ENCODE measurements at regions not wholly inside any gene's neighbourhood (a gene's known extent, or its start where the extent isn't known, plus 50 kb on each side); places are given as distances from the start of the nearest gene placed in this dataset.
A peak's percentile ranks its signal among the peaks of the same experiment; 100 is the strongest.
"Not testable (repeated sequence)": the region's sequence is repeated elsewhere in the genome, so short reads cannot be mapped to it uniquely, and the experiment has no call there.

DNA sequence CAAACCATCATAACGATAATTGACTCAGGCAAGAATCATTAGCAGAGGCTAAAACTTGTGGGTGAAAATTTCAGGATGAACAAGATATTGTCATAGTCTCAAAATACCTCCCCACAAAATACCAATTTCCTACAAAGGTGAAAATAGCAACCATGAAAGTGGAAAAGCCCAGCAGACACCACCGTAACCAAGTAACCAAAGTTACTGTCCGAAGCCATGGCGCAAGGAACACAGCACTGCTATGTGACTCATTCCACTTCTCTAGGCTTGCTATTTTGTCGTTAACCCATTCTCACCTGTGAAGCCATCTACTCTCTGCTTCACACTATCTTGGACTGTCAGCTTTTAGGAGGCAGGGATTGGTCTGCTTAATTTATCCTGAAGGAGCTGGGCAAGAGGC, 113.8 kb upstream of the CACUL1 start:
- no peak for DNase-seq (ENCODE audit: low read depth in 4 of 4, low spot score in 3 of 4)

- peak; percentile 33 to 70 (median 42) for DNase-seq (ENCODE audit: low read depth in 4 of 4, low spot score in 3 of 4)
Observed at GRCh38 chr10:118870467-118871243, 115.9 kb upstream of the CACUL1 start.

DNA sequence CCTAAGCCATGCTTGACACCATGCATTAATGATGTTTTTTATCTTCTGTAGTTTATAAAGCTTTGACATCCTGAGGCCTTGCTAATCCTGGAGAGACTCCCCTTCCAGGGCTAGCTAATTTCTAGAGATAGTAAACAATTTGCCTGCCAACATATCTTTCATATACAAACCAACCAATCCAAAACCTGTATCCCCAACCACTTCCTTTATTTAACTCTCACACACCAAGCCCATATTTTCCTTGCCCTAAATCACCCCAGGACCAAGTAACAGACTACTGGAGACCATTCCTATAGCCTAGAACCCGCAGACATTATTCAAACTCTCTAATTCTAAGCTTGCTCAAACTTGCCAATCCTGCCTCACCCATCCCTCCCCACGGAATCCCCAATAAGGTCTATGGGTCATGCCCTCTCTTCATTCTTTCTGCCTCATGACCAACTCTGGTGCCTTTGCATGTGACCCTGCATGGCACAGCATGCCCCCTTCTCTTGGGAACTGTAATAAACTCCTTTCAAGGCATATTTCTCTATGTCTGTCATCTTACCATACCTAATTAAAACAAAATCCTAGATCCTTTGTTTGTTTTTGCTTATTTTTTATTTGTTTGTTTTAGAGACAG, 116.6 kb upstream of the CACUL1 start:
- no peak for DNase-seq (ENCODE audit: low read depth in 4 of 4, low spot score in 3 of 4)

DNA sequence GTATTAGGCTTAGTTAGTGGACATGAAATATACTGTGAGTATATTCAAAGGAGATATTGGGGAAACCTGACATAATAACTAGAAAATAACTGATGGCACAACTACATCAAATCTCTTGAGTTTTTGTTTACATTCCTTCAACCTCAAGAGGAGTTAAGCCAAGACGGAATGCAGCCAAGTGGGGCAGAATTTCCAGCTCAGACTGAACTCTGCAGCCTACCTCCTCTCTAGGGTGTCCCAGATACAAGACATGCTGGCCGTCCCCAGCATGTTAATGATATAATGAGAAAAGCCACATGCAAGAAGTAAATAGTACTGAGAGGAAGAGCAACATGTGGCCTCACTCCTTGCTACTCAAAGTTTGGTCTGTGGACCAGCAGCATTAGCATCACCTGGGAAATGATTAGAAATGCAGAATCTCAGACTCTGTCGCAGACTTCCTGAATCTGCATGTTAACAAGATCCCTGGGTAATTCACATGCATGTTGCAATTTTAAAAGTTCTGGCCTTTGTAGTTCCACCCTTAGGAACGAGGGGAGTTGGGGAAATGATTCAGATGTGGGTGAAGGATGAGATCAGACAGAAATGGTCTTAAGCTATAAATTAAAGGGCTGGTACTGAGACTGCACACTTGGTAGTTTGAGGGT, 118.4 kb upstream of the CACUL1 start:
- DNase-seq (ENCODE audit: low read depth in 4 of 4, low spot score in 3 of 4): no peak

GRCh38 chr10:118873738-118874105, 119.0 kb upstream of the CACUL1 start:
- DNase-seq (ENCODE audit: low read depth in 4 of 4, low spot score in 3 of 4): no peak

DNA sequence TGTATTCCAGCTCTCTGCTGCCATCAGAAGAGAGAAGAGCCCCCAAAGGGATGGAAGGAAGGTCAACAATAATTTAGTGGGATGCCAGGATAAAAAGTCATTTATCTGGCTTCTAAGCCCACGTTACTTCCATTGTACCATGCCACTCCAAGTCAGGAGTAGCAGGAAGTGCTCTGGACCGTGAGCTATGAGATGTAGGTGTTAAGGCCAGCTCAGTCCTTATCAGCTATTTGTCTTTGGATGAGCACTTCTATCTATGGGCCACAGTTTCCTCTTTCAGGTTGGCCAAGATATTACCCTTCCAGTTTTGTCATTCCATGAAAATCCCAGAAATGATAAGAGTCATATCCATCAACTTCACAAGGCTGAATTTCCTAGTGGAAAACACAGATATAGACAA, 119.4 kb upstream of the CACUL1 start:
- DNase-seq (ENCODE audit: low read depth in 4 of 4, low spot score in 3 of 4): no peak

GRCh38 chr10:118875087-118875486, 120.3 kb upstream of the CACUL1 start:
- DNase-seq (ENCODE audit: low read depth in 4 of 4, low spot score in 3 of 4): no peak

DNA sequence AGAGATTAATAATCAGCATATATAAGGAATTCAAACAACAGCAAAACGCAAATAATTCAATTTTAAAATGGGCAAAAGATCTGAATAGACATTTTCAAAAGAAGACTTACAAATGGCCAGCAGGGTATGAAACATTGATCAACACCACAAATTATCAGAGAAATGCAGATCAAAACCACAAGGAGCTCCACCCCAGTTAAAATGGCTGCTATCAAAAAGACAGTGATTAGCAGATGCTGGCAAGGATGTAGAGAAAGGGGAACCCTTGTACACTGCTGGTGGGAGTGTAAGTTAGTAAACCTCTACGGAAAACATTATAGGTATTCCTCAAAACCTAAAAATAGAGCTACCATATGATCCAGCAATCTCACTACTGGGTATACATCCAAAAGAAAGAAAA, 128.0 kb upstream of the CACUL1 start:
- no peak for DNase-seq (ENCODE audit: low read depth in 4 of 4, low spot score in 3 of 4)

DNA sequence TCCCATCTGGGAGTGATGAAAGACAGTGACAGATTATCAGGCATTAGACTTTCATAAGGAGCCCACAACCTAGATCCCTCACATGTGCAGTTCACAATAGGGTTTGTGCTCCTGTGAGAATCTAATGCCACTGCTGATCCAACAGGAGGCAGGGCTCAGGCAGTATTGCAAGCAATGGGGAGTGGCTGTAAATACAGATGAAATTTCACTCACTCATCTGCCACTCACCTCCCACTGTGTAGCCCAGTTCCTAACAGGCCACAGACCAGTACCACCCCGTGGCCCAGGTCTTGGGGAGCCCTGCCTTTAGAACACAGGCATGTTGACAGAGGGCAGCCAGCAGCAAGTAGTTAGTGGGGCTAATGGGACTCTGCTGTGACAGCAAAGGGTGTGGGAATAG, 137.3 kb upstream of the NANOS1 start:
- DNase-seq (ENCODE audit: low read depth in 4 of 4, low spot score in 3 of 4): no peak

DNA sequence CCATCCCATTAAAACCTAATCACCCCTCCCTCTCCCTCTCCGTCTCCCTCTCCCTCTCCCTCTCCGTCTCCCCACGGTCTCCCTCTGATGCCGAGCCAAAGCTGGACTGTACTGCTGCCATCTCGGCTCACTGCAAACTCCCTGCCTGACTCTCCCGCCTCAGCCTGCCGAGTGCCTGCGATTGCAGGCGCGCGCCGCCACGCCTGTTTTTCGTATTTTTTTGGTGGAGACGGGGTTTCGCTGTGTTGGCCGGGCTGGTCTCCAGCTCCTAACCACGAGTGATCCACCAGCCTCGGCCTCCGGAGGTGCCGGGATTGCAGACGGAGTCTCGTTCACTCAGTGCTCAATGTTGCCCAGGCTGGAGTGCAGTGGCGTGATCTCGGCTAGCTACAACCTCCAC, 134.6 kb upstream of the NANOS1 start:
- not testable (repeated sequence) for DNase-seq (ENCODE audit: low read depth in 4 of 4, low spot score in 3 of 4)

- no peak for DNase-seq (ENCODE audit: low read depth in 4 of 4, low spot score in 3 of 4)
Observed at GRCh38 chr10:118900617-118901016, 128.9 kb upstream of the NANOS1 start.

- DNase-seq (ENCODE audit: low read depth in 4 of 4, low spot score in 3 of 4): no peak
Observed at GRCh38 chr10:118901380-118901779, 128.1 kb upstream of the NANOS1 start.

- DNase-seq (ENCODE audit: low read depth in 4 of 4, low spot score in 3 of 4): no peak
Observed at GRCh38 chr10:118901906-118902305, 127.6 kb upstream of the NANOS1 start.

GRCh38 chr10:118902656-118903055, 126.9 kb upstream of the NANOS1 start:
- not testable (repeated sequence) for DNase-seq (ENCODE audit: low read depth in 4 of 4, low spot score in 3 of 4)

DNA sequence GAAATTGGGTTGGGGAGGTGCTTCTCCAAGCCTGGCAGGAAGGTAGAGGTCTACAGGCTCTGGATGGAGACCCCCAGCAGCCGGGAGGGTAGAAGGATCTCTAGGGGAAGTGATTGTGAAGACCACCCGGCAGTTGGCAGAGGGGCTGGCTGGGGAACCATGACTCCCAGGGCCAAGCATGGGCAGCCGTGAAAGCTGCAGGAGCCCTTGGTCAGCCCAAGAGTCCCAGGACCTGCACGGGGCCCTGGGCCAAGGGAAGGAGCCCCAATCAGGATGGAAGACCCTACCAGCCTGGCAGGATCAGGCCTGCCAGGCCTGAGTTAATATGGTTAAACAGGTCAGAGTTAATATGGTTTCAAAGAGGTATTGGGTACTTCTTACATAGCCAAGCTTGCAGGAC, 126.3 kb upstream of the NANOS1 start:
- no peak for DNase-seq (ENCODE audit: low read depth in 4 of 4, low spot score in 3 of 4)

- no peak for DNase-seq (ENCODE audit: low read depth in 4 of 4, low spot score in 3 of 4)
Observed at GRCh38 chr10:118903691-118904090, 125.8 kb upstream of the NANOS1 start.

GRCh38 chr10:118904286-118904685, 125.2 kb upstream of the NANOS1 start:
- no peak for DNase-seq (ENCODE audit: low read depth in 4 of 4, low spot score in 3 of 4)

DNA sequence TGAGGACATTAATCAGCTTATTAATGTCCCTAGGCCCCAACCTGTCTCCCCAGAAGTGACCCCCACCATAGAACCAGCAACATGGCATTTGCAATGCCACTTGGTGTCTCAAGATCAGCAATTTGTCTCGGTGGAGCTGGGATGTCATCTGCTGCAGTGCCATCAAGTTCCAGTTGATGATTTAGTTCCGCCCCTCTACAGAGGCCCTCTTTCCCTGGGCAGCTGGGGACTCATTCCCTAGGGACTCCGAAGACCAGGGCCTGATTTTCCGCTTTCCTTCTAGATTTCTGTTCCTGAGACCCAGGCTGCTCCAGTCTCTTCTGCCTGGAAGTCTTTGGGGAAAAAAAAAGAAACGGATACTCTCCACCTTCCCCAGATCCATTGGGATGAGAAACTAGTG, 122.5 kb upstream of the NANOS1 start:
- DNase-seq (ENCODE audit: low read depth in 4 of 4, low spot score in 3 of 4): no peak

DNA sequence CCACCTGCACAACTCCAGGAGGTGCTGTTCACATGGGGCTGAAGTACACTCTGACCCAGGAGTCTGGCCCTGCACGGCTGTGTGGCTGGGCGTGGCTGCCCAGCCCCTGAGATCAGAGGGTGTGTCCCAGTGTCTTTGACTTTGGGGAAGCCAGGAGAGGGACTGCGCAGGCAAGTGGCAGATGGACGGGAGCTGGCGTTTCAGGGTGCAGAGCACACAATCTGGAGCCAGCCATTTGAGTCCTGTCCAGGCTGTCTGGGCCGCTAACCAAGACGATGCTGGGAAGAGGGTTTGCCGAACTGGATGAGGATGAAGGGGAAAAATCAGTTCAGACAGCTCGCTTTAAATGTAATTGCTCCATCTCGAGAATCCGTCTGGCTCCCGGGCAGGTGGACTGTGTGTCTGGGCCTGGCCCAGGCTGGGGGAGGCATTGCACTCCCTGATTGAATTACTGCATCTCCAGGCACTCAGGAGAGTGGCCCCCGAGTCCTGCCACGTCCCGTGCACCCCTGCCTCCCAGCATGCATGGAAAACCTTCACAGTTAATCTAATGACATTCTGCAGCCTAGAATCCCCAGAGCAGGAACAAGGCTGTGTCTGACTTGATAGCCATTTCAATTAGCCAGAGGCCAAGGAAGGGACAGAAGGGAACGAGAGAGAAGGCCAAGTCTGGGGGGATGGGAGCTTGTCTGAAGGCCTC, 120.8 kb upstream of the NANOS1 start:
- peak in 1 of 4 donors; percentile 7 for DNase-seq (ENCODE audit: low read depth in 4 of 4, low spot score in 3 of 4)

DNA sequence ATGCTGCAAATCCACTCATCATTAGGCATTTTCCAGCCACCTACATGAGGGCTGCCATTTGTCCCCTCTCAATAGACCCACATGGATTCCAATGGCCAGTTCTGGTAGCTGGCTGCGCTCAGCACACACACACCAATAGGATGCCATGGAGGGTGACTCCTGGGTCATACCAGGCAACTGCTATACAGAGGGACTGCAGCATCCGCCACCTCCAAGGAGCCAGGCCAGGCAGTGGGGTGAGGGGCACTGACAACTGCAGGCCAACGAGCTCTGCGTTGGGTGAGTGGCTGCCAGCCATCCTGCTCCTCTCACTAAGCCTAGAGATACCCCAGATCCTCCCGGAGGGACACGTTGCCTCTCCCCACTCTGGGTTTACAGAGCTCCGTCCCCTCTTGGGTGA, 118.8 kb upstream of the NANOS1 start:
- no peak for DNase-seq (ENCODE audit: low read depth in 4 of 4, low spot score in 3 of 4)

- no peak for DNase-seq (ENCODE audit: low read depth in 4 of 4, low spot score in 3 of 4)
Observed at GRCh38 chr10:118911363-118911762, 118.2 kb upstream of the NANOS1 start.
